HG03196 (cell line): ENCODE measurements at regions not wholly inside any gene's neighbourhood (a gene's known extent, or its start where the extent isn't known, plus 50 kb on each side); places are given as distances from the start of the nearest gene placed in this dataset.
"Not testable (repeated sequence)": the region's sequence is repeated elsewhere in the genome, so short reads cannot be mapped to it uniquely, and the experiment has no call there.

Experiments
- ATAC-seq: cut with Tn5 transposase; IDR thresholded peaks from one replicate; pipeline ENCODE4 v1.9.1; 2021; ENCODE audit not compliant: unreplicated experiment

DNA sequence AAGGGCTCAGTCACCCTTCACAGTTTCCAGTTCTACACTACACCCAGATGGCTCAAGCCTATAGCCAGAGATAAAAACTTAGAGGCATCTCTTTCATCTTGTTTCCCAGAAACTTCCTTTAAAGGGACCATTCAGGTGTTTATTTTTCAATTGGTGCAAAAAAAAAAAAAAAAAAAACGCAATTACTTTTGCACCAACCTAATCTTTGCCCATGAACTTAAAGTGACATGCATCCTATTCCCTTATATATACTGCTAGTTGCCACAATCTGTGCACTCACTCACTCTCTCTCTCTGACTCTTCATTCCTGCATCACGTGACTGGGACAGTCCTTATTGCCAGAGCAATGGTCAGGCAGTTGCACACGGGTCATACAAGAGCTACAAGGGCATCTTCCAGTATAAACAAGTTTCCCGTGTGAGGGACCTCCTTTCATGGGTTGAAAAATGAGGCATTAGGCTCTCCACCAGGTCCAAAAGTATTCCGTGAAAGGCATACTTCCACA lies 789.4 kb downstream of the EPHA4 start:
- ATAC-seq: no peak

DNA sequence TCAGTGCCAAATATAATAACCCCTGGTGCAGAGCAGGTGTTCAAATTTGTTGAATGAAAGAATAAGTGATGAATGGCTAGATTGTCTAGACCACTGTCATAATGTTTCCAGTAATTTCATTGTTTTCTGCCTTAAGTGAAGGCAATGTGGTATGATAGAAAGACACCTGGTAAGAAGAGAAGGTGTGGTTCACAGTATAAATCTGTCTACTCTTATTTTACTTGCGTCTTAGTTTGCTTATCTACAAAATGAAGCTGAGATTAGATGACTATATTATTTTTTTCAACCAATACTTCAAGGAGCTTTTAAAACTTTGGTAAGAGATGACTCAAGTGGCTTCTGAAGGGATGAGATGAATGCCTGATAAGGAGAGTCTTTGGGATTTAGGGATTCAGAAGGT lies 788.4 kb downstream of the EPHA4 start:
- no peak for ATAC-seq

DNA sequence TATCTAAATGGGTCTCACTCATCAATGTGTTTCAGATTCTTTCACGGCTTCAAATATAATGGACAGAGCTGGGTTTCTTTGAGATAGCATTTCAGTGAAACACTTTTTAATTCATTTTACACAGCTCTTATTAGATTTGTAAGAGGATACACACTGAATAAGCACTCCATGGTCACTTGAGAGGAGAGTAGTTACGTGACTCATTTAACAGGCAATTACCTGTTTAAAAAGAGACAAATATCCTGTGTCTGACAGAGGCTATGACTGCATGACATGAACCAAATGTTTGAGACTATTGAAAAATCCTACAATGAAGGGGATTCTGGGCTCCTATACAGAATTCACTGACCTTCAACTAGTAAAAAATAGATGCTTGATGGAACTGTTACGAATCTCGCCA lies 786.9 kb downstream of the EPHA4 start:
- no peak for ATAC-seq

- ATAC-seq: no peak
Observed at GRCh38 chr2:220786216-220786615, 785.9 kb downstream of the EPHA4 start.

DNA sequence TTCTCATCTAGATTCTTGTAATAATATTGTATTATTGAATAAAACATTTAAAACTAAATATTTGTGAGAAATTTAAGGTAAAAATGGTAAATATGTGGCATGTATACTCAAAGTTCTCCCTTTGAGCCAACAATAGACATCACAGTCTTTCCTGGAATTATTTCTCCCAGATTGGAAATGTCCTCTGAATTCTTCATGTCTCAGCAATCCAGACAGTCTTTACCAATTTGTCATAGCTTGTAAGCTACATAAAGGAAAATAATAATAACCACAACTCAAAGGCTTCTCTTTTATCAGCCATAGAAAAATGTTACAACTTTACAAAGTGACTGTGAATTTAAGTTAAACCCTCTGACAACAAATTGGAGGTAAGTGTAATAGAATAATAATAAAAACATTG lies 784.9 kb downstream of the EPHA4 start:
- ATAC-seq: no peak

GRCh38 chr2:220789961-220790360 lies 782.1 kb downstream of the EPHA4 start:
- ATAC-seq: no peak

GRCh38 chr2:220795705-220796104 lies 776.4 kb downstream of the EPHA4 start:
- no peak for ATAC-seq

GRCh38 chr2:220811115-220811514 lies 761.0 kb downstream of the EPHA4 start:
- ATAC-seq: no peak

GRCh38 chr2:220811952-220812570 lies 760.0 kb downstream of the EPHA4 start:
- no peak for ATAC-seq

DNA sequence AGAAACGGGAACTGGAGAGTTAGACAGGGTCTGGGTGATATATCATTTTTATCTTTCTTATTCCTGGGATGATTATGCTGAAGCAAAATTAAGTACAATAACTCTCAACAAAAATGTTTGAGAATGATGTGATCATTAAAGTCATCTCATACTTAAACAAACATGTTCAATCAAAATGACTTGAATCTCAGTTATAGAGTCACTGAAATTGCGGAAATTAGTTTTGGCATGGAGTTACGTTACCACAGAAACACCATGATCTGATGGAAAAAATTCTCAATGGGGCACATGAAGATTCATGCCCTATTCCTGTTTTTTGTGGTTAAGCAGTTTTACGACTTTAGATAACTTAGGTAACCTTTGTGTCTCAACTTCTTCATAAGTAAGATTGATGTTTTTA lies 757.7 kb downstream of the EPHA4 start:
- ATAC-seq: no peak

DNA sequence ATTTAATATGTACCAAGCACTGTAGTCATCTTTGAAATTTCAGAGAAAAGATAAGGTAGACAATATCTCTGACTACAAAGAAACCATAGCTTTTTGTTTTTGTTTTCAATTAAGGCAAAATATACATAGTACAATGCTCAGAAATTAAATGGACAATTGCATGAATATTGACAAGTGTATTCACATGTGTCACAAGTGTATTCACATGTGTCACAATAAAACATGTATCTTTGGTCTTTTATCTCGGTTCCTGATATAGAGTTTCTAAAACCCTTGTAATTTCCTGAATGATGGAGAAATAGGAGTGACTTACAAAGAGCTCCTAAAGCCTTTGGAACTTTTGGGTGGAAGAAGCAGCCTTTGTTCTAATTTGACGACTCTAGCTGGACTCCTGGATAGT lies 756.4 kb downstream of the EPHA4 start:
- no peak for ATAC-seq

DNA sequence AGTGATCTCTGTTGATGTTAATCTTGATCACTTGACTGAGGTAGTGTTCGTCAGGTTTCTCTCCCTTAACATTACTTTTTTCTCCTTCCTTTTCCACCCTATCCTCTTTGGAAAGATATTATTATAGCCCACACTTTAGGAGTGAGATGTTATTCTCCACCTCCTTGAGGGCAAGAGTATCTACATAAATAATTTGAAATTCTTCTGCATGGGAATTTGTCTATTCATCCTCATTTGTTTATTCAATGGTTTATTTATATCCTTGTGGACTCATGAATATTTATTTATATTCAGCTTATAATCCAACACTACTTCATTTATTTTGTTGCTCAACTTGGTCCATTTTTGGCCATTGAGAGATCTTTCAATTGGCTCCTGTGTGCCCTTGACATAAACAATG lies 750.4 kb downstream of the EPHA4 start:
- ATAC-seq: no peak

GRCh38 chr2:220823590-220823989 lies 748.5 kb downstream of the EPHA4 start:
- not testable (repeated sequence) for ATAC-seq

- ATAC-seq: no peak
Observed at GRCh38 chr2:220833446-220833845, 738.7 kb downstream of the EPHA4 start.

DNA sequence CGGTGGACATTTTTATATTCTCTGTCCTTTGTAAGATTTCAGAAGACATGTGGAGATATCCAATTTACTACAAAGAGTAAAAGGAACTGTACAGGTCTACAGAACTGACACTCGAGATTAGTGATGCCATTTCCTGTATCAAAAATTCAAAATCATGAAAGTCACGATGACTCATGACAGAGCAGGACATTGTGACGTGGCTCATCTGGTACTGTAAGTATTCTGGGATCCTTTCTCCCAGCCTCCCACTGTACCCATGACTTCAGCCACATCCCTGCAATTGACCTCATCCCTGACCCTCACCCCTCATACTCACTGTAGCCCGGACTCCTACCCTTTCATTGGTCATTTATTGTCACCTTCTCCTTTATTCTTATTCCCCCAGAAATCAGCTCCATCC lies 736.5 kb downstream of the EPHA4 start:
- no peak for ATAC-seq

DNA sequence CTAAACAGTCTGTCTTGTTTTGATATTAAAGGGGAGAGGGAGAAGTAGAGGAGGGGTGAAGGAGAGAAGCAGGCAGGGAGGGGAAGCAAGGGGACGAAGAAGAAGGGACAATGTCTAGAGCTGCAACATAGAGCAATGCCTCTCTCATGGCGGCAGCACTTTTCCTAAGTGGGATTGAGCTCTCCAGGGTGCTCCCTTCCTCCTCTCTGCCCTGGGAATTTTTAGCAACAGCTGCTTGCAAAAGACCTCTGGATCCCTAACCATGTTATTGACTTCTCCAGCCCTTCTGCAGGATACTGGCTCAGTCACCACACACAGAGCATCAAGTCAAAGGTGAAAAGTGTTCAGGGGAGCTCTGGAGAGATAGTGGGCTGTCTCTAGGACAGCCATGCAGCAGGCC lies 734.9 kb downstream of the EPHA4 start:
- no peak for ATAC-seq

GRCh38 chr2:220842901-220843665 lies 729.0 kb downstream of the EPHA4 start:
- ATAC-seq: no peak

- no peak for ATAC-seq
Observed at GRCh38 chr2:220845766-220846273, 726.3 kb downstream of the EPHA4 start.

DNA sequence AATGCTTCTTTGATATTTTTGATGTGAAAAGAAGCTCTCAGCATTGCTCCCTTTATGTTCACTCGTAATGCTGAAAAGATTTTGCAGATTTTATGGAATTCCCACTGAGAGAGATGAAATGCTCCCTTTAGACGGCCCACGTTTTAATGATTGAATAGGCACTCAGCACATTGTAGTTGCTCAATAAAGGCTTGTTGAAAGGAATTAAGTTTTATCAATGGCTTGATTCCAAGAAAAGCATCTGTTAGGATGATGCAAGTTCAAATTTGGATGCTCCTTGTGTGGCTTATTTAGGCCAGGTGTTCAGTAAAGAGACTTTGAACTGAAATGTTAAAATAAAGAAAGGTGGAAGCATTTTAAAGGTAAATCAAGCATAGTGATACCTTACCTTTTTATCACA lies 725.1 kb downstream of the EPHA4 start:
- ATAC-seq: no peak

DNA sequence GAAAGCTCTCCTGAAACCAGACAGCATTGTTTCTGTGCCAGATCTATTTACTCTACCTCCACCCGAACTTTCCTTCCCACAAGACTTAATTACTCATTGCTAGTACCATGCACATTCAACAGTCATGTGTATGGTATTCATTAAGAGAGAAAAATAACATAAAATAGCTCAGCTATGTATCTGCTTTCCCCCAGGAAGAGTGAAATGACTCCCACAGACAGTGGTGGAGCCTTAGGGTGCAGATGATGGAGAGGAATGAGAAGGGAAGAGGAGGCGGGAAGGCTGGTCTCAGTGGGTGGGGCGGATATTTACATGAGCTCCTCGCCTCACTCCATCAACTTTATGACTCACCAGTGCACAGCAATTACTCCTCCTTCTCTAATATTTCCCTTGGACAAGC lies 724.5 kb downstream of the EPHA4 start:
- no peak for ATAC-seq

DNA sequence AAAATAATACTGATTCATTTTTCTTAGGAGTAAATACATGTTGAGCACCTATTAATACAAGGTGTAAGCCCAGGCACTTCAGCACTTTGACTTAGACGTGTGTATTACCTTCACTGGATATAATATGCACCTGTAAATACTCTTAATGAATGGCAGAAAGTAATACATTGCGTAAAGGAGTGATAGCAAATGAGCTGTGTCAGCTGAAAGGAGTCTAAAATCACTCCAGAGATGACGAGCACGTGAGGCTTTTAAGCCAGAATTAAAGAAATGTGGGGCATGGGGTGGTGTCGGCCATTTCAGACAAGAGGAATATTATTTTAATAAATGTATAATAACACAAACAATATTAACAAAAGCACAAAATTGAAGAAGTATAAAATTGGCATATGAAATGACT lies 722.7 kb downstream of the EPHA4 start:
- ATAC-seq: no peak

- ATAC-seq: no peak
Observed at GRCh38 chr2:220850116-220850515, 722.0 kb downstream of the EPHA4 start.
